Liver (tissue), 8 donors: ENCODE measurements at regions not wholly inside any gene's neighbourhood (a gene's known extent, or its start where the extent isn't known, plus 50 kb on each side); places are given as distances from the start of the nearest gene placed in this dataset.

Experiments
- DNase-seq: peaks from one replicate; pipeline ENCODE4 v3.0.0-alpha.2; 2017; ENCODE audit warnings: low spot score
- H3K27ac ChIP-seq, 2 donors: one replicate each; pipeline ENCODE4 v1.7.0; 2013; ENCODE audit warnings: inconsistent platforms in 2 of 2, low read length in 2 of 2, control low read depth in 1 of 2, low read depth in 1 of 2, mild to moderate bottlenecking in 1 of 2
- H3K27me3 ChIP-seq, 4 donors: one replicate each; pipeline versions ENCODE4 v1.6.1 to v1.7.0; 2013; ENCODE audit warnings: low read length in 3 of 4, inconsistent platforms in 1 of 4, mild to moderate bottlenecking in 1 of 4, moderate library complexity in 1 of 4; ENCODE audit not compliant: control insufficient read depth in 4 of 4, insufficient read depth in 4 of 4
- H3K36me3 ChIP-seq, 4 donors: one replicate each; pipeline versions ENCODE4 v1.6.1 to v1.7.0; 2013; ENCODE audit warnings: low read length in 3 of 4, mild to moderate bottlenecking in 3 of 4, low read depth in 1 of 4, moderate library complexity in 1 of 4; ENCODE audit not compliant: control insufficient read depth in 4 of 4, insufficient read depth in 3 of 4
- H3K4me1 ChIP-seq, 4 donors: one replicate each; pipeline versions ENCODE4 v1.6.1 to v1.7.0; 2013; ENCODE audit warnings: low read length in 3 of 4, mild to moderate bottlenecking in 3 of 4, moderate library complexity in 1 of 4; ENCODE audit not compliant: control insufficient read depth in 4 of 4, insufficient read depth in 4 of 4
- H3K4me3 ChIP-seq, 3 donors: one replicate each; pipeline versions ENCODE4 v1.6.1 to v1.7.0; 2013; ENCODE audit warnings: low read length in 3 of 3, control low read depth in 1 of 3, low read depth in 1 of 3, mild to moderate bottlenecking in 1 of 3
- H3K9ac ChIP-seq, 2 donors: one replicate each; pipeline ENCODE4 v1.7.0; 2013; ENCODE audit warnings: low read length in 2 of 2, mild to moderate bottlenecking in 2 of 2, moderate library complexity in 2 of 2, control low read depth in 1 of 2, low read depth in 1 of 2
- H3K9me3 ChIP-seq, 4 donors: one replicate each; pipeline versions ENCODE4 v1.6.1 to v1.7.0; 2013; ENCODE audit warnings: low read length in 3 of 4; ENCODE audit not compliant: control insufficient read depth in 4 of 4
- ATF3 ChIP-seq: IDR thresholded peaks from 2 replicates; pipeline ENCODE4 v1.6.1; 2016; ENCODE audit warnings: antibody characterized with exemption
- CTCF ChIP-seq: fragments of 150-350 bp; IDR thresholded peaks from 2 replicates; pipeline ENCODE4 v1.5.1; 2017; ENCODE audit warnings: improper control_type of control experiment, low read depth, low read length; ENCODE audit not compliant: missing input control
- EGR1 ChIP-seq, 2 donors: IDR thresholded peaks; 2 replicates each; pipeline ENCODE4 v1.6.1; 2016 to 2018; ENCODE audit warnings: antibody characterized with exemption in 2 of 2, low read depth in 2 of 2
- FOXA1 ChIP-seq: IDR thresholded peaks from 2 replicates; pipeline ENCODE4 v1.6.1; 2016; ENCODE audit warnings: antibody characterized with exemption
- FOXA2 ChIP-seq: IDR thresholded peaks from 2 replicates; pipeline ENCODE4 v1.6.1; 2016; ENCODE audit warnings: antibody characterized with exemption
- GABPA ChIP-seq, 2 donors: IDR thresholded peaks in 1 of 2; conservative IDR thresholded peaks in 1 of 2; 2 replicates each; pipeline ENCODE4 v1.6.1; 2016; ENCODE audit warnings: antibody characterized with exemption in 2 of 2, mild to moderate bottlenecking in 1 of 2, moderate library complexity in 1 of 2
- HNF4A ChIP-seq, 2 donors: conservative IDR thresholded peaks; 2 replicates each; pipeline ENCODE4 v1.6.1; 2016; ENCODE audit warnings: antibody characterized with exemption in 2 of 2, mild to moderate bottlenecking in 2 of 2
- HNF4G ChIP-seq: IDR thresholded peaks from 2 replicates; pipeline ENCODE4 v1.6.1; 2016; ENCODE audit warnings: antibody characterized with exemption
- MAX ChIP-seq: IDR thresholded peaks from 2 replicates; pipeline ENCODE4 v1.6.1; 2016; ENCODE audit warnings: antibody characterized with exemption
- NR2F2 ChIP-seq: IDR thresholded peaks from 2 replicates; pipeline ENCODE4 v1.6.1; 2016; ENCODE audit warnings: antibody characterized with exemption
- RAD21 ChIP-seq, 2 donors: IDR thresholded peaks; 2 replicates each; pipeline ENCODE4 v1.6.1; 2016; ENCODE audit warnings: antibody characterized with exemption in 2 of 2, mild to moderate bottlenecking in 2 of 2
- REST ChIP-seq: IDR thresholded peaks from 2 replicates; pipeline ENCODE4 v1.6.1; 2016; ENCODE audit warnings: antibody characterized with exemption, mild to moderate bottlenecking
- RXRA ChIP-seq, 2 donors: IDR thresholded peaks; 2 replicates each; pipeline ENCODE4 v1.6.1; 2017 to 2018; ENCODE audit warnings: antibody characterized with exemption in 2 of 2, mild to moderate bottlenecking in 1 of 2
- SP1 ChIP-seq: IDR thresholded peaks from 2 replicates; pipeline ENCODE4 v1.6.1; 2018; ENCODE audit warnings: antibody characterized with exemption, mild to moderate bottlenecking
- TAF1 ChIP-seq: conservative IDR thresholded peaks from 2 replicates; pipeline ENCODE4 v1.6.1; 2016; ENCODE audit warnings: antibody characterized with exemption, mild to moderate bottlenecking
- YY1 ChIP-seq: IDR thresholded peaks from 2 replicates; pipeline ENCODE4 v1.6.1; 2016; ENCODE audit warnings: antibody characterized with exemption, mild to moderate bottlenecking
- WGBS: extraction: QIAGEN DNeasy Blood & Tissue Kit; methylation state at CpG from one replicate; pipeline ENCODE4 v1.1.7; 2013; 5-methylcytosine and 5-hydroxymethylcytosine counted together
- TF ChIP-seq, protein P1 (sequence below): IDR thresholded peaks from 2 replicates; pipeline ENCODE4 v1.6.1; 2016; ENCODE audit warnings: antibody characterized with exemption
- donor health status: healthy.
- donor health status: healthy.
- donor health status: healthy.
- donor health status: healthy.
- donor health status: healthy.

DNA sequence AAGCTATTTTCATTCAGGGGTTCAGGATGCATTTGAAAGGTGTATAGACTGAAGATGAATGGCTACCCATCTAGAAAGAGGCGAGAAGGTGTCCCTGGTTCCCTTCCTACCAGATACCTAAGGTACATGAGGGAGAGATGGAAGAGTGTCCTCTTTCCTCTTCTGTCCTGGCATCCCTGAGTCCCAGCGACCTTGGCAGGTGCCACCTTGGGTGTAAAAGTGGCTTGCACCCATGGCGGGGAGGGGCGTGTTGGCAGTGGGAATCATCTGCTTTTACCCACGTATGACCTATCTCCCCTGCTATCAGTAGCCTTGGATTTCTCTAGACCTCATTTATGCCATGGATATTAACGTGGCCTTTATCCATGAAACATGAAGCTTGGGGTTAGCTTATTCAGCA lies 1126.1 kb downstream of the KCNT2 start (continued):
- no peak for TF ChIP-seq ATF3
- TF ChIP-seq RXRA (IDR thresholded peaks at IDR 0.05): no peak

- H3K4me1 ChIP-seq: no peaks in the 10 kb centered on the region
- H3K9me3 ChIP-seq: no peaks in the 10 kb centered on the region
- H3K27me3 ChIP-seq: no peaks in the 10 kb centered on the region
- TF ChIP-seq EGR1 (IDR thresholded peaks at IDR 0.05; ENCODE audit: low read depth in 2 of 2) (no peak), HNF4G (no peak), SP1 (no peak), ATF3 (no peak), CTCF (no peak), FOXA2 (no peak), YY1 (no peak), MAX (no peak), FOXA1 (no peak), NR2F2 (no peak), RAD21 (IDR thresholded peaks at IDR 0.05) (no peak), TAF1 (no peak), HNF4A (conservative IDR thresholded peaks at IDR 0.05) (no peak), REST (no peak), GABPA (IDR thresholded peaks at IDR 0.05 in 1 of 2, conservative IDR thresholded peaks at IDR 0.05 in 1 of 2) (no peak)
- TF ChIP-seq, protein P1, sequence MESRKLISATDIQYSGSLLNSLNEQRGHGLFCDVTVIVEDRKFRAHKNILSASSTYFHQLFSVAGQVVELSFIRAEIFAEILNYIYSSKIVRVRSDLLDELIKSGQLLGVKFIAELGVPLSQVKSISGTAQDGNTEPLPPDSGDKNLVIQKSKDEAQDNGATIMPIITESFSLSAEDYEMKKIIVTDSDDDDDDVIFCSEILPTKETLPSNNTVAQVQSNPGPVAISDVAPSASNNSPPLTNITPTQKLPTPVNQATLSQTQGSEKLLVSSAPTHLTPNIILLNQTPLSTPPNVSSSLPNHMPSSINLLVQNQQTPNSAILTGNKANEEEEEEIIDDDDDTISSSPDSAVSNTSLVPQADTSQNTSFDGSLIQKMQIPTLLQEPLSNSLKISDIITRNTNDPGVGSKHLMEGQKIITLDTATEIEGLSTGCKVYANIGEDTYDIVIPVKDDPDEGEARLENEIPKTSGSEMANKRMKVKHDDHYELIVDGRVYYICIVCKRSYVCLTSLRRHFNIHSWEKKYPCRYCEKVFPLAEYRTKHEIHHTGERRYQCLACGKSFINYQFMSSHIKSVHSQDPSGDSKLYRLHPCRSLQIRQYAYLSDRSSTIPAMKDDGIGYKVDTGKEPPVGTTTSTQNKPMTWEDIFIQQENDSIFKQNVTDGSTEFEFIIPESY: no peak
- H3K27ac ChIP-seq: no peak overlapping the region
- WGBS: 83% methylated on average over 3 of the region's 3 CpGs
- H3K36me3 ChIP-seq: no peaks in the 10 kb centered on the region
- H3K4me3 ChIP-seq: no peak overlapping the region
- DNase-seq: no peak
- H3K9ac ChIP-seq: no peak overlapping the region
Observed at GRCh38 chr1:195481293-195481692, 1126.9 kb downstream of the KCNT2 start.
